ENCODE measurements at regions not wholly inside any gene's neighbourhood (a gene's known extent, or its start where the extent isn't known, plus 50 kb on each side); places are given as distances from the start of the nearest gene placed in this dataset.

- Mint-ChIP-seq H3K36me3 (peaks cover 4% of the 10 kb centered on the region), H3K27me3 (ENCODE audit: low read depth) (no peaks in the 10 kb centered on the region), H3K9me3 (no peaks in the 10 kb centered on the region), H3K4me1 (peaks cover 47% of the 10 kb centered on the region), H3K4me3 (no peak overlapping the region), H3K27ac (peak overlapping the region; percentile 84)
- no peak for TF ChIP-seq CTCF (IDR thresholded peaks at IDR 0.05; ENCODE audit: unreplicated experiment)
- no peak for DNase-seq (ENCODE audit: low spot score in 2 of 2, unreplicated experiment in 2 of 2)
Measured at GRCh38 chr12:124497039-124497438, 70.4 kb downstream of the NCOR2 start.

DNA sequence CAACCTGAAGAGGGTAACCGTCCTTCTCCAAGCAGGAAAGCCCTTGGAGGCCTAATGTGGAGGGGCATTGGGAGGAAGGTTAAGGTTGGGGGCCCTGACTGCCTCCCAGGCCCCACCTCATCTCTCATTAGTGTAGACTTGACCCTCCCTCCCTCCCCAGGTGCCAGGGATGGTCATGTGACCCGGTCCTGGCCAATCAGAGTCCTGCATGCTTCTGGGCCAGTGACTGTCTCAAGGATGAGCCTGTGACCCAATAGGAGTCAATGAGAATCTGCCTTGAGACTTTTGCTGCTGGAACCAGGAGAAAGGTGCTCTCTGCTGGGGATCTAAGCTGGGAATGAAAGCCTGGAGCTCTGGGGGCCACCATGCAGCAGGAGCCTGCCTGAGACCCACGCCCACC is 70.8 kb downstream of the NCOR2 start:
- peak overlapping the region; percentile 84 for H3K27ac Mint-ChIP-seq
- no peaks in the 10 kb centered on the region for H3K27me3 Mint-ChIP-seq (ENCODE audit: low read depth)
- no peak overlapping the region for H3K4me3 Mint-ChIP-seq
- TF ChIP-seq CTCF (IDR thresholded peaks at IDR 0.05; ENCODE audit: unreplicated experiment), result no peak
- H3K9me3 Mint-ChIP-seq, result no peaks in the 10 kb centered on the region
- DNase-seq (ENCODE audit: low spot score in 2 of 2, unreplicated experiment in 2 of 2), result no peak
- peaks cover 4% of the 10 kb centered on the region for H3K36me3 Mint-ChIP-seq
- H3K4me1 Mint-ChIP-seq, result peaks cover 43% of the 10 kb centered on the region

DNA sequence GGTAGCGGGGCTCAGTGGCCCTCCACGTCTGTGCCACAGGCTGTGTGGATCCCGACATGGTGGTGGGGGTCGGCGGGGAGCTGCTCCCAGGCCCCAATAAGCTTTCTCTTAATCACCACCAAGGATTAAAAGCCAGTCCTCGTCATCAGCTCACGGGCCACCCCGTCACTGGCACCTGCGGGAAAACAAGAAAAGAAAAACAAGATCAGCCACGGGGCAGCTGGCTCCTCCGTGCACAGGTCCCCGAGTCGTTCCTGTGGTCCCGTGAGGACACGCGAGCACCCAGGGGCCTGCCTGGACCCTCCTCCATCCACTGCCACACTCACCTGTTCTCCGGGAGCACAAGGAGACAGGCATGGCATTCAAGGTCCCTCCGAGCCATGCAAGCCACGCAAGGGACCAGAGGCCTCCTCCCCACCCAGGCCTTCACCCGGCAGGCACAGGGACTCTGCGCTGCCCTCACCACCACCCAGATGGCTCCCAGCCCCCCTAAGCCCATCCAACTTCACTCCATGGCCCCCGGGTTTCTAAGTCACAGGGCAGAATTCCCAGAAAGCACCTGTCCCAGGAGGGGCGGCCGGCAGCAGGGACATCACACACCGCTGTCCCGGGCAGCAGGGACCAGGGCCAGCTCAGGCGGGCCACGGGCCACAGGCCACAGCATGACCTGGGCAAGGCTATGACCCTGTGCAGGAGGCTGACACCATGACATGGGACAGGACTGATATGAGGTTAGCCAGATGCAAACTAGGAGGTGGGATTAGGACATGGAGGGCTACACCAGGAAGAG is 72.0 kb downstream of the NCOR2 start:
- Mint-ChIP-seq H3K4me1 (peaks cover 32% of the 10 kb centered on the region), H3K9me3 (no peaks in the 10 kb centered on the region), H3K4me3 (no peak overlapping the region), H3K27ac (peak overlapping the region; percentile 43), H3K27me3 (ENCODE audit: low read depth) (no peaks in the 10 kb centered on the region), H3K36me3 (peaks cover 4% of the 10 kb centered on the region)
- TF ChIP-seq CTCF (IDR thresholded peaks at IDR 0.05; ENCODE audit: unreplicated experiment), result no peak
- DNase-seq (ENCODE audit: low spot score in 2 of 2, unreplicated experiment in 2 of 2), result no peak

DNA sequence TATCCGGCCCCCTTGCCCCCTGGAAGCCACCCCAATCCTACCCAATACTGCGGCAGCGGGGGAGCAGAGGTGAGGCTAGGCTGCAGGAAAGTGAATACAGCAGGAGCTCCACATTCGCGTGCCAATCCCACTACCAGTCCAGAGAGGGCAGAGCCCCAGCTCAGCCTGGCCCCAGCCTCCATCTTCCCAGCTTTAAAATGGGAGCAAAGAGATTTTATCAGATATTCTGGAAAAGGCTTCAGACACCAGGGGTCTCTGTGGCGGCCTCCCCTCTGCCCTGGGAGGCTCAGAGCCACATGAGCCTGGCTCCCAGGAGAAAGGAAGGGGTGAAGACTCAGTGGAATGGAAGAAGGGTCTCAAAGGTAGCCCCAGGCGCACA is 72.7 kb downstream of the NCOR2 start:
- Mint-ChIP-seq H3K4me3 (no peak overlapping the region), H3K36me3 (peaks cover 4% of the 10 kb centered on the region), H3K27ac (no peak overlapping the region)

DNA sequence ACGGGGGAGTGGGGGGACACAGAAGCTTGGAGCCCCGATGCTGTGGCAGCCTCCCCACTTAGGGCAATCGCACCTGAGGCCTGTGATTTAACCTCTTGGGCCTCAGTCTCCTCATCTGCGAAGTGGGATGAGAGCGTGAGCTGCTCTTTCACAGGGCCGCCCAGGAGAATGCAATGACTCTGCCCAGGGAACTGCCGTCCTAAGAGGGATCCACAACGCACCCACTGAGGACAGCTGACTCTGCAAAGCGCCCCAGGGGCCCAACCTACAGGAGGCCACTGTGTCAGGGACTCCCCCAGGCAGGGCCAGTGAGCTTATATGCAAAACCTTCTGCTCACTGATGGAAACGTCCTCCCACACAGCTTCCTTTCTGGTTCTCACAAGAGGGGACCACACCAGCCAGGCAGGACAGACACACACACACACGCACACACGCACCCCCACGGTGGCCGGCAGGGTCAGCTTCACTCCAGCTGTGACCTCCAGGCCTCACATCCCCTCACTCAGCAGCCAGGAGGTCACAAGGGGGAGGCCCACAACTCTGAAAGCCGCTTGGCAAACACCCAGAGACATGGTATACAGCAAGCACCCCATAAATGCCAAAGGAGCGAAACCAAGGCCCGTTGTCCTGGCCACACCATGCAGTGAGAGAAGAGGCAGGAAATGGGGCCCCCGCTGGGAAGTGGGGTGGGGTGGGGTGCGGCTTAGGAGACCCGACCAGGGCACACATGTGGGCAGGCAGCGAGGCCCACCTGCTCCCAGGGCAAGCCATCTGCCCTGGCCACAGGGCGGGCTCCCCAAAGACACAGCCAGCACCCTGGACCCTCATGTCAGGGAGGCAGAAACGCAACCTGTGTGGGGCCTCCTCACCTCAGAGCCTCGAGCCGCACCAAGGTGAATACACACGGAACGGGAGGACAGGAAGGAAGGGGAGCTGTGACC is 73.3 kb downstream of the NCOR2 start:
- Mint-ChIP-seq H3K4me3 (no peak overlapping the region), H3K4me1 (peaks cover 21% of the 10 kb centered on the region), H3K9me3 (no peaks in the 10 kb centered on the region), H3K36me3 (peaks cover 4% of the 10 kb centered on the region), H3K27me3 (ENCODE audit: low read depth) (no peaks in the 10 kb centered on the region), H3K27ac (no peak overlapping the region)
- no peak for TF ChIP-seq CTCF (IDR thresholded peaks at IDR 0.05; ENCODE audit: unreplicated experiment)
- DNase-seq (ENCODE audit: low spot score in 2 of 2, unreplicated experiment in 2 of 2), result no peak

More for the DNA sequence above, 72.7 kb downstream of the NCOR2 start:
- no peak for TF ChIP-seq CTCF (IDR thresholded peaks at IDR 0.05; ENCODE audit: unreplicated experiment)
- H3K4me1 Mint-ChIP-seq, result peaks cover 27% of the 10 kb centered on the region
- no peaks in the 10 kb centered on the region for H3K27me3 Mint-ChIP-seq (ENCODE audit: low read depth)
- DNase-seq (ENCODE audit: low spot score in 2 of 2, unreplicated experiment in 2 of 2), result no peak
- no peaks in the 10 kb centered on the region for H3K9me3 Mint-ChIP-seq
